H9 (cell line): ENCODE measurements at regions not wholly inside any gene's neighbourhood (a gene's known extent, or its start where the extent isn't known, plus 50 kb on each side); places are given as distances from the start of the nearest gene placed in this dataset.
A peak's percentile ranks its signal among the peaks of the same experiment; 100 is the strongest.

Experiments
- DNase-seq: peaks from one replicate; pipeline ENCODE4 v3.0.0-alpha.2; 2017
- H2AFZ ChIP-seq: one replicate; pipeline ENCODE4 v1.6.1; 2013; ENCODE audit warnings: mild to moderate bottlenecking, low read length, control low read depth, moderate library complexity
- H2AK5ac ChIP-seq: 2 replicates; pipeline ENCODE4 v1.6.1; 2013; ENCODE audit warnings: low read length, control low read depth, mixed read lengths; ENCODE audit not compliant: insufficient read length
- H2BK120ac ChIP-seq: one replicate; pipeline ENCODE4 v1.6.1; 2013; ENCODE audit warnings: low read depth, mild to moderate bottlenecking, low read length, control low read depth, inconsistent platforms; ENCODE audit not compliant: poor library complexity, severe bottlenecking
- H2BK12ac ChIP-seq: 2 replicates; pipeline ENCODE4 v1.6.1; 2013; ENCODE audit warnings: low read length, control low read depth, mixed read lengths, low read depth; ENCODE audit not compliant: insufficient read length
- H2BK15ac ChIP-seq: 2 replicates; pipeline ENCODE4 v1.6.1; 2013; ENCODE audit warnings: low read depth, low read length, control low read depth
- H2BK20ac ChIP-seq: one replicate; pipeline ENCODE4 v1.6.1; 2013; ENCODE audit warnings: low read depth, mild to moderate bottlenecking, low read length, control low read depth, inconsistent platforms; ENCODE audit not compliant: poor library complexity, severe bottlenecking
- H2BK5ac ChIP-seq: 2 replicates; pipeline ENCODE4 v1.6.1; 2013; ENCODE audit warnings: low read length, control low read depth, mixed read lengths; ENCODE audit not compliant: insufficient read length
- H3K14ac ChIP-seq: 2 replicates; pipeline ENCODE4 v1.6.1; 2013; ENCODE audit warnings: low read length, control low read depth; ENCODE audit not compliant: insufficient read depth
- H3K18ac ChIP-seq: 2 replicates; pipeline ENCODE4 v1.6.1; 2013; ENCODE audit warnings: low read depth, mild to moderate bottlenecking, mixed read lengths, low read length, control low read depth; ENCODE audit not compliant: insufficient read length
- H3K23ac ChIP-seq: 2 replicates; pipeline ENCODE4 v1.6.1; 2013; ENCODE audit warnings: low read length, control low read depth, mixed read lengths, low read depth; ENCODE audit not compliant: insufficient read length
- H3K23me2 ChIP-seq: 2 replicates; pipeline ENCODE4 v1.6.1; 2013; ENCODE audit warnings: low read depth, mild to moderate bottlenecking, mixed read lengths, low read length, control low read depth; ENCODE audit not compliant: insufficient read length, poor library complexity, severe bottlenecking
- H3K27ac ChIP-seq: 2 replicates; pipeline ENCODE4 v1.5.1; 2013; ENCODE audit warnings: low read length, control low read depth, mixed read lengths, low read depth; ENCODE audit not compliant: insufficient read length
- H3K27me3 ChIP-seq: 2 replicates; pipeline ENCODE4 v1.6.1; 2013; ENCODE audit warnings: low read length, control low read depth, inconsistent platforms; ENCODE audit not compliant: insufficient read depth
- H3K4ac ChIP-seq: 2 replicates; pipeline ENCODE4 v1.6.1; 2013; ENCODE audit warnings: low read depth, mild to moderate bottlenecking, control low read depth, inconsistent platforms, low read length, moderate library complexity
- H3K4me1 ChIP-seq: 2 replicates; pipeline ENCODE4 v1.6.1; 2013; ENCODE audit warnings: low read length, control low read depth, inconsistent platforms; ENCODE audit not compliant: insufficient read depth
- H3K4me2 ChIP-seq: 2 replicates; pipeline ENCODE4 v1.6.1; 2013; ENCODE audit warnings: low read length, control low read depth, mixed read lengths; ENCODE audit not compliant: insufficient read length, insufficient read depth
- H3K56ac ChIP-seq: 2 replicates; pipeline ENCODE4 v1.6.1; 2013; ENCODE audit warnings: low read depth, mild to moderate bottlenecking, mixed read lengths, low read length, control low read depth; ENCODE audit not compliant: insufficient read length
- H3K79me1 ChIP-seq: 2 replicates; pipeline ENCODE4 v1.6.1; 2013; ENCODE audit warnings: low read depth, mild to moderate bottlenecking, moderate library complexity, low read length, control low read depth, inconsistent platforms; ENCODE audit not compliant: insufficient read depth, poor library complexity, severe bottlenecking
- H3K79me2 ChIP-seq: 2 replicates; pipeline ENCODE4 v1.6.1; 2013; ENCODE audit warnings: low read length, control low read depth, inconsistent platforms; ENCODE audit not compliant: insufficient read depth
- H3K9ac ChIP-seq: 2 replicates; pipeline ENCODE4 v1.6.1; 2013; ENCODE audit warnings: low read length, control low read depth, mixed read lengths; ENCODE audit not compliant: insufficient read length; ENCODE audit errors: extremely low read depth
- H3K9me3 ChIP-seq: one replicate; pipeline ENCODE4 v1.6.1; 2013; ENCODE audit warnings: low read depth, low read length, inconsistent platforms; ENCODE audit not compliant: control insufficient read depth
- H3T11ph ChIP-seq: one replicate; pipeline ENCODE4 v1.6.1; 2013; ENCODE audit warnings: mild to moderate bottlenecking, low read length, control low read depth, inconsistent platforms
- H4K20me1 ChIP-seq: one replicate; pipeline ENCODE4 v1.6.1; 2013; ENCODE audit not compliant: control insufficient read depth, insufficient read length, insufficient read depth
- H4K5ac ChIP-seq: 2 replicates; pipeline ENCODE4 v1.6.1; 2013; ENCODE audit warnings: low read depth, mild to moderate bottlenecking, mixed read lengths, low read length, control low read depth; ENCODE audit not compliant: insufficient read length
- H4K8ac ChIP-seq: replicated peaks from 2 replicates; pipeline ENCODE4 v1.6.1; 2013; ENCODE audit warnings: low read length, control low read depth, mixed read lengths, low read depth; ENCODE audit not compliant: insufficient read length
- H4K91ac ChIP-seq: 2 replicates; pipeline ENCODE4 v1.6.1; 2013; ENCODE audit warnings: low read depth, mild to moderate bottlenecking, moderate library complexity, mixed read lengths, low read length, control low read depth; ENCODE audit not compliant: insufficient read length
- H3K27ac Mint-ChIP-seq, 3 experiments: 2 replicates in 2 of 3; 3 replicates in 1 of 3; pipeline ENCODE4 v1.8.0; 2020 to 2021; ENCODE audit warnings: mixed read lengths in 3 of 3, mild to moderate bottlenecking in 1 of 3, moderate library complexity in 1 of 3
- H3K27me3 Mint-ChIP-seq: 2 replicates; pipeline ENCODE4 v1.8.0; 2021; ENCODE audit warnings: low read depth, mild to moderate bottlenecking, moderate library complexity, mixed read lengths
- H3K36me3 Mint-ChIP-seq, 3 experiments: 2 replicates in 2 of 3; 3 replicates in 1 of 3; pipeline ENCODE4 v1.8.0; 2020 to 2021; ENCODE audit warnings: low read depth in 3 of 3, mixed read lengths in 3 of 3; ENCODE audit not compliant: insufficient read depth in 1 of 3
- H3K4me1 Mint-ChIP-seq, 2 experiments: 2 replicates each; pipeline ENCODE4 v1.8.0; 2020; ENCODE audit warnings: mixed read lengths in 2 of 2
- H3K4me3 Mint-ChIP-seq, 2 experiments: 2 replicates in 1 of 2; 3 replicates in 1 of 2; pipeline ENCODE4 v1.8.0; 2020 to 2021; ENCODE audit warnings: mild to moderate bottlenecking in 2 of 2, mixed read lengths in 2 of 2, moderate library complexity in 1 of 2
- H3K9me3 Mint-ChIP-seq, 2 experiments: 2 replicates in 1 of 2; 3 replicates in 1 of 2; pipeline ENCODE4 v1.8.0; 2020; ENCODE audit warnings: mild to moderate bottlenecking in 2 of 2, mixed read lengths in 2 of 2, moderate library complexity in 1 of 2
- WGBS: extraction: QIAGEN DNeasy Blood & Tissue Kit; methylation state at CpG from one replicate; pipeline ENCODE4 v1.1.7; 2013; ENCODE audit warnings: missing lambda C conversion rate, low lambda C conversion rate, mixed read lengths; ENCODE audit not compliant: insufficient read length; ENCODE audit errors: extremely low coverage; 5-methylcytosine and 5-hydroxymethylcytosine counted together
- TF ChIP-seq, protein P1 (sequence below): fragments of 200-600 bp; sonication (generic); conservative IDR thresholded peaks from 3 replicates; pipeline ENCODE4 v1.8.0; 2021; ENCODE audit warnings: antibody characterized with exemption, mild to moderate bottlenecking

DNA sequence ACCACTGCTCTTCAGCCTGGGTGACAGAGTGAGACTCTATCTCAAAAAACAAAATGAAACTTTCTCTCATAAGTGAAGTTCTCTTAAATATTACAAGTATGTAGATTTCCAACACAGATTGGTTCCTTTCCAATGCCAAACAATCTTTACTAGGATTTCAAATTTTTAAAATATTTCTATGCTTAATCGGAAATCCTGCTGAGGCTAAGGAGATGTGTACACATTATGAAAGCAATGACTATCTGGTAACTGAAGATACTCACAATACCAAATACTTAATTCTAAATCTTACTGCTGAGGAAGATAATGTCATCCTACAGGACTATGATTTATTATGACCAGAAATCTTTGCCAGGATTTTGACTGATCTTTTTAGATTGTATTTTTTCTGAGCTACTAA is 255.6 kb upstream of the ZNF717 start:
- Histone ChIP-seq H3T11ph (no peak overlapping the region), H2AK5ac (no peak overlapping the region), H4K8ac (no peak overlapping the region), H3K27me3 (no peaks in the 10 kb centered on the region), H3K14ac (no peak overlapping the region), H4K20me1 (no peaks in the 10 kb centered on the region), H2BK15ac (no peak overlapping the region), H3K56ac (no peak overlapping the region), H3K4ac (no peak overlapping the region), H3K23me2 (no peaks in the 10 kb centered on the region), H2BK120ac (no peak overlapping the region), H2BK5ac (peak overlapping the region; percentile 90), H3K4me2 (no peak overlapping the region), H3K18ac (no peak overlapping the region), H4K91ac (no peak overlapping the region), H3K23ac (no peak overlapping the region), H4K5ac (no peak overlapping the region), H3K4me1 (peaks cover 15% of the 10 kb centered on the region; the same call in 1 of the 2 replicates), H3K9me3 (no peaks in the 10 kb centered on the region), H3K9ac (no peak overlapping the region), H3K27ac (no peak overlapping the region), H2AFZ (no peak overlapping the region), H3K79me1 (no peaks in the 10 kb centered on the region), H2BK12ac (no peak overlapping the region), H3K79me2 (no peaks in the 10 kb centered on the region), H2BK20ac (no peak overlapping the region)
- H3K27ac Mint-ChIP-seq: peak overlapping the region in 2 of 3 experiments; percentile 84 to 98; a peak in 5 of 7 replicates
- H3K27me3 Mint-ChIP-seq: no peaks in the 10 kb centered on the region
- H3K9me3 Mint-ChIP-seq: no peaks in the 10 kb centered on the region; a peak in 2 of 5 replicates
- no CpG with 5 or more reads among the region's 1 CpG for WGBS
- H3K4me3 Mint-ChIP-seq: no peak overlapping the region
- H3K36me3 Mint-ChIP-seq: peaks cover 0 to 5% (median 4%) of the 10 kb centered on the region in 3 experiments; a peak in 3 of 7 replicates
- H3K4me1 Mint-ChIP-seq: peaks cover 53 to 55% of the 10 kb centered on the region in 2 experiments
- DNase-seq: no peak
- TF ChIP-seq, protein P1, sequence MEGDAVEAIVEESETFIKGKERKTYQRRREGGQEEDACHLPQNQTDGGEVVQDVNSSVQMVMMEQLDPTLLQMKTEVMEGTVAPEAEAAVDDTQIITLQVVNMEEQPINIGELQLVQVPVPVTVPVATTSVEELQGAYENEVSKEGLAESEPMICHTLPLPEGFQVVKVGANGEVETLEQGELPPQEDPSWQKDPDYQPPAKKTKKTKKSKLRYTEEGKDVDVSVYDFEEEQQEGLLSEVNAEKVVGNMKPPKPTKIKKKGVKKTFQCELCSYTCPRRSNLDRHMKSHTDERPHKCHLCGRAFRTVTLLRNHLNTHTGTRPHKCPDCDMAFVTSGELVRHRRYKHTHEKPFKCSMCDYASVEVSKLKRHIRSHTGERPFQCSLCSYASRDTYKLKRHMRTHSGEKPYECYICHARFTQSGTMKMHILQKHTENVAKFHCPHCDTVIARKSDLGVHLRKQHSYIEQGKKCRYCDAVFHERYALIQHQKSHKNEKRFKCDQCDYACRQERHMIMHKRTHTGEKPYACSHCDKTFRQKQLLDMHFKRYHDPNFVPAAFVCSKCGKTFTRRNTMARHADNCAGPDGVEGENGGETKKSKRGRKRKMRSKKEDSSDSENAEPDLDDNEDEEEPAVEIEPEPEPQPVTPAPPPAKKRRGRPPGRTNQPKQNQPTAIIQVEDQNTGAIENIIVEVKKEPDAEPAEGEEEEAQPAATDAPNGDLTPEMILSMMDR: no peak
